ENCODE measurements at regions not wholly inside any gene's neighbourhood (a gene's known extent, or its start where the extent isn't known, plus 50 kb on each side); places are given as distances from the start of the nearest gene placed in this dataset.
"Not testable (repeated sequence)": the region's sequence is repeated elsewhere in the genome, so short reads cannot be mapped to it uniquely, and the experiment has no call there.

DNA sequence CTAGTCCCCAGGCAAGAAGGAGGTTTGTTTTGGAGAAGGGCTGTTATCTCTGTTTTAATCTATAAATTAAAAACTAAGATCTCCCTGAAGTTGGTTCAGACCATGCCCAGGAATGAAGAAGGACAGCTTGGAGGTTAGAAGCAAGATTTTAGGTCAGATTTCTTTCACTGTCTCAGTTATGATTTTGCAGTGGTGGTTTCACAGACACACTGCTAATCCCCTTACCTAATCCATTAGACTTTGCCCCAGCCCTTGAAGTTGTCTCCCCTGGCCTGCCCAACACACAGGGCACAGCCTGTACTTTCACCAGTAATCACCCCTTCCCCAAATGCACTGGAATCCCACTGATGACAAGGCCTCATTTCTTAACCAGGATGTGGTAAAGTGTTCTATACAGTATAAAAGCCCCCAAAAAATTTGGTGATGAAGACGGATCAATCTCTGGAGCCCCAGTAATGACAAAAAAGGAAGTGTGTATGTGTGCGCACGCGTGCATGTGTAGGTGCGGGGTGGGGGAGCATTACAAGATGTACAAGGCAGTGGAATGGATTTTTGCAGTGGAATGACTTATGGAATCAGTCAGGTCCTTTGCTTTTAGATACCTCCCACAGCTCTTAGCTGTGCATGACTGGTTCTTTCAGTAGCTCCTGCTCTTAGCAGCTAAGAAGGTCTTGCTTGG, 73.1 kb upstream of the TERB2 start:
- no peak overlapping the region for H3K4me3 ChIP-seq (ENCODE audit: control insufficient read depth, low read depth, low read length)
- no peak for TF ChIP-seq CTCF (conservative IDR thresholded peaks at IDR 0.05; ENCODE audit: control insufficient read depth, insufficient read depth, low read depth, low read length)
- DNase-seq (ENCODE audit: low read depth): no peak

- DNase-seq (ENCODE audit: low read depth); H3K4me3 ChIP-seq (ENCODE audit: control insufficient read depth, low read depth, low read length): not testable (repeated sequence)
Observed at GRCh38 chr15:44898890-44899651, 57.4 kb upstream of the TERB2 start.

DNA sequence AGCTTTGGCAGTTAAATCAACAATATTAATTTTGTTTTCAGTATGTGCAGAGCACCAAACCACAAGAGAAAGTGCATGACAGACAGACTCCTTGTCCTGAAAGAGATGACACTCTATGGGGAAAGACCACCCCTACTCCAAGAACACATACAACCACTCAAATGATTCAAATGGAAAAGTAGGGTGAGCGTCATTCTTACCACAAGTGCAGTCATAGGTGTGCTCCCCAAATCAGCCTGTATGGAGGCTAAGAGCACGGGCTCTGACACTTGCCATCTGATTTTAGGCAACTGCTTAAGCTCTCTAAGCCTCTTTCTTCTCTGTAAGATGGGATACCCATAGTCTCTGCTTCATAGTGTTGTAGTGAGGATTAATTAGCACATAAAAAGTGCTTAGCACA, 56.7 kb upstream of the TERB2 start:
- not testable (repeated sequence) for DNase-seq (ENCODE audit: low read depth); H3K4me3 ChIP-seq (ENCODE audit: control insufficient read depth, low read depth, low read length)

- H3K4me3 ChIP-seq (ENCODE audit: control insufficient read depth, low read depth, low read length); DNase-seq (ENCODE audit: low read depth): not testable (repeated sequence)
Observed at GRCh38 chr15:44900796-44901195, 55.7 kb upstream of the TERB2 start.

- not testable (repeated sequence) for H3K4me3 ChIP-seq (ENCODE audit: control insufficient read depth, low read depth, low read length); DNase-seq (ENCODE audit: low read depth)
Observed at GRCh38 chr15:44903281-44903680, 53.2 kb upstream of the TERB2 start.

GRCh38 chr15:44904651-44905340, 51.7 kb upstream of the TERB2 start:
- not testable (repeated sequence) for DNase-seq (ENCODE audit: low read depth); H3K4me3 ChIP-seq (ENCODE audit: control insufficient read depth, low read depth, low read length)
